Panc1 (cell line): ENCODE measurements at regions not wholly inside any gene's neighbourhood (a gene's known extent, or its start where the extent isn't known, plus 50 kb on each side); places are given as distances from the start of the nearest gene placed in this dataset.

ENCODE experiments used
- ATAC-seq: fragments of 200-7000 bp; cut with Tn5 transposase; 2 replicates; pipeline ENCODE4 v1.9.1; 2020; ENCODE audit warnings: mild to moderate bottlenecking, moderate library complexity
- BruUV-seq: library from RNA; stranded (reverse); fragments of 400-500 nt; replicated peaks from 2 replicates; lab custom pipeline; 2021; lab: Mats Ljungman, UMichigan
- CTCF ChIA-PET: fragments of 300-600 bp; sonication (Branson Sonifier 250); formaldehyde crosslinking; loops from one replicate; lab custom pipeline; 2022; ENCODE audit warnings: antibody characterized with exemption; lab: Charles Lee
- POLR2A ChIA-PET: fragments of 300-600 bp; sonication (Branson Sonifier 250); formaldehyde crosslinking; loops from one replicate; lab custom pipeline; 2022; ENCODE audit warnings: antibody characterized with exemption; lab: Charles Lee
- DNase-seq: peaks from one replicate; pipeline ENCODE4 v3.0.0-alpha.2; 2010; ENCODE audit warnings: low read depth, low spot score
- H3K27ac ChIP-seq: 2 replicates; pipeline ENCODE4 v1.5.1; 2011; ENCODE audit warnings: mild to moderate bottlenecking, low read length, inconsistent platforms
- H3K27me3 ChIP-seq: fragments of 200-500 bp; sonication (Bioruptor generic); 2 replicates; pipeline ENCODE4 v1.6.0; 2014; ENCODE audit warnings: low read length, inconsistent platforms; ENCODE audit not compliant: control insufficient read depth, insufficient read depth
- H3K36me3 ChIP-seq: fragments of 200-500 bp; sonication (Bioruptor generic); 2 replicates; pipeline ENCODE4 v1.5.1; 2014; ENCODE audit warnings: inconsistent platforms, mild to moderate bottlenecking, low read length, moderate library complexity; ENCODE audit not compliant: control insufficient read depth, insufficient read depth
- H3K4me1 ChIP-seq: 2 replicates; pipeline ENCODE4 v1.5.1; 2011; ENCODE audit warnings: inconsistent platforms, mild to moderate bottlenecking, low read length, moderate library complexity; ENCODE audit not compliant: control insufficient read depth, insufficient read depth
- H3K4me3 ChIP-seq, 2 experiments: 2 replicates each; pipeline ENCODE4 v1.5.1; 2011 to 2012; ENCODE audit warnings: low read depth in 2 of 2, low read length in 2 of 2, mild to moderate bottlenecking in 2 of 2, inconsistent platforms in 1 of 2, moderate library complexity in 1 of 2
- H3K9me3 ChIP-seq: fragments of 200-500 bp; sonication (Bioruptor generic); 2 replicates; pipeline ENCODE4 v1.5.1; 2014; ENCODE audit warnings: low read depth, mild to moderate bottlenecking, inconsistent platforms, low read length, moderate library complexity; ENCODE audit not compliant: control insufficient read depth, insufficient read depth
- POLR2AphosphoS5 ChIP-seq: IDR thresholded peaks from 2 replicates; pipeline ENCODE4 v1.6.1; 2012; ENCODE audit warnings: mild to moderate bottlenecking, low read depth, low read length, moderate library complexity
- SIN3A ChIP-seq: IDR thresholded peaks from 2 replicates; pipeline ENCODE4 v1.6.1; 2012; ENCODE audit warnings: low read depth, mild to moderate bottlenecking, low read length, moderate library complexity, borderline replicate concordance; ENCODE audit not compliant: insufficient read depth
- TCF7L2 ChIP-seq: IDR thresholded peaks from 2 replicates; pipeline ENCODE4 v1.6.1; 2011; ENCODE audit warnings: mild to moderate bottlenecking, low read depth, low read length, inconsistent platforms
- in situ Hi-C: cut with HindIII; loops from 2 replicates; pipeline ENCODE4 v1.10.0; 2016; ENCODE audit warnings: low sequenced_read_pairs, low pct_unique_long_range_greater_than_20kb
- intact Hi-C: fragments of 100-400 bp; cut with micrococcal nuclease; formaldehyde crosslinking; loops from one replicate; pipeline ENCODE4 v1.10.0; 2022; ENCODE audit not compliant: unreplicated experiment
- TF ChIP-seq, protein P1 (sequence below), 2 experiments: IDR thresholded peaks; 2 replicates each; pipeline ENCODE4 v1.6.1; 2011 to 2012; ENCODE audit warnings: low read depth in 2 of 2, control low read depth in 1 of 2, low read length in 1 of 2, mild to moderate bottlenecking in 1 of 2, moderate library complexity in 1 of 2; ENCODE audit not compliant: insufficient read depth in 1 of 2
- TF ChIP-seq, protein P2 (sequence below): fragments of 450-650 bp; IDR thresholded peaks from 2 replicates; pipeline ENCODE4 v1.5.1; 2017; ENCODE audit warnings: mild to moderate bottlenecking

DNA sequence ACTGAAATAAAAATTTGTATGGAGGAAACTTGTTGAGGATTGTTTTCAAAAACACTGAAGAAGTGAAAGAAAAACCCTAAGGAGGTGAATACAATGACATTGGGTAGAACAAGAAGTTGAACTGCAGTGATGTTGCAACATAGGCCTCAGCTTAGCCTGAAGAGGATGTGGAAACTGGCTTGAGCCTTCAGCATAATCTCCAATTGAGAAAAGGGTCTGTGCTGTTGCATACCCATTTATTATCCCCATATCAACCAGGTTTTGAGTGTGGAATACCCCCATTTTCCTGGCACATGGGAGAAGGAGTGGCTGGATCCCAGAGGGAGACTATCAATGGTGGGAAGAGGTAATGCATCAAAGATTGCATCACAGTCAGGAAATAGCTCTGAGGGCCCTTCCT, 695.0 kb upstream of the HS3ST1 start:
- DNase-seq (no peak), ATAC-seq (no peak)
- POLR2A ChIA-PET, result no interaction called here
- no peaks in the 10 kb centered on the region for H3K27me3 ChIP-seq
- H3K4me3 ChIP-seq, result no peak overlapping the region
- BruUV-seq, result no TSS peak
- no peaks in the 10 kb centered on the region for H3K36me3 ChIP-seq
- CTCF ChIA-PET, result no interaction called here
- H3K27ac ChIP-seq, result no peak overlapping the region
- in situ Hi-C loops (no loop called here), intact Hi-C loops (no loop called here)
- TF ChIP-seq, protein P1, sequence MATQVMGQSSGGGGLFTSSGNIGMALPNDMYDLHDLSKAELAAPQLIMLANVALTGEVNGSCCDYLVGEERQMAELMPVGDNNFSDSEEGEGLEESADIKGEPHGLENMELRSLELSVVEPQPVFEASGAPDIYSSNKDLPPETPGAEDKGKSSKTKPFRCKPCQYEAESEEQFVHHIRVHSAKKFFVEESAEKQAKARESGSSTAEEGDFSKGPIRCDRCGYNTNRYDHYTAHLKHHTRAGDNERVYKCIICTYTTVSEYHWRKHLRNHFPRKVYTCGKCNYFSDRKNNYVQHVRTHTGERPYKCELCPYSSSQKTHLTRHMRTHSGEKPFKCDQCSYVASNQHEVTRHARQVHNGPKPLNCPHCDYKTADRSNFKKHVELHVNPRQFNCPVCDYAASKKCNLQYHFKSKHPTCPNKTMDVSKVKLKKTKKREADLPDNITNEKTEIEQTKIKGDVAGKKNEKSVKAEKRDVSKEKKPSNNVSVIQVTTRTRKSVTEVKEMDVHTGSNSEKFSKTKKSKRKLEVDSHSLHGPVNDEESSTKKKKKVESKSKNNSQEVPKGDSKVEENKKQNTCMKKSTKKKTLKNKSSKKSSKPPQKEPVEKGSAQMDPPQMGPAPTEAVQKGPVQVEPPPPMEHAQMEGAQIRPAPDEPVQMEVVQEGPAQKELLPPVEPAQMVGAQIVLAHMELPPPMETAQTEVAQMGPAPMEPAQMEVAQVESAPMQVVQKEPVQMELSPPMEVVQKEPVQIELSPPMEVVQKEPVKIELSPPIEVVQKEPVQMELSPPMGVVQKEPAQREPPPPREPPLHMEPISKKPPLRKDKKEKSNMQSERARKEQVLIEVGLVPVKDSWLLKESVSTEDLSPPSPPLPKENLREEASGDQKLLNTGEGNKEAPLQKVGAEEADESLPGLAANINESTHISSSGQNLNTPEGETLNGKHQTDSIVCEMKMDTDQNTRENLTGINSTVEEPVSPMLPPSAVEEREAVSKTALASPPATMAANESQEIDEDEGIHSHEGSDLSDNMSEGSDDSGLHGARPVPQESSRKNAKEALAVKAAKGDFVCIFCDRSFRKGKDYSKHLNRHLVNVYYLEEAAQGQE (IDR thresholded peaks at IDR 0.05; ENCODE audit: insufficient read depth in 1 of 2, low read depth in 2 of 2, low read length in 1 of 2), result no peak
- TF ChIP-seq TCF7L2, result no peak
- TF ChIP-seq, protein P2, sequence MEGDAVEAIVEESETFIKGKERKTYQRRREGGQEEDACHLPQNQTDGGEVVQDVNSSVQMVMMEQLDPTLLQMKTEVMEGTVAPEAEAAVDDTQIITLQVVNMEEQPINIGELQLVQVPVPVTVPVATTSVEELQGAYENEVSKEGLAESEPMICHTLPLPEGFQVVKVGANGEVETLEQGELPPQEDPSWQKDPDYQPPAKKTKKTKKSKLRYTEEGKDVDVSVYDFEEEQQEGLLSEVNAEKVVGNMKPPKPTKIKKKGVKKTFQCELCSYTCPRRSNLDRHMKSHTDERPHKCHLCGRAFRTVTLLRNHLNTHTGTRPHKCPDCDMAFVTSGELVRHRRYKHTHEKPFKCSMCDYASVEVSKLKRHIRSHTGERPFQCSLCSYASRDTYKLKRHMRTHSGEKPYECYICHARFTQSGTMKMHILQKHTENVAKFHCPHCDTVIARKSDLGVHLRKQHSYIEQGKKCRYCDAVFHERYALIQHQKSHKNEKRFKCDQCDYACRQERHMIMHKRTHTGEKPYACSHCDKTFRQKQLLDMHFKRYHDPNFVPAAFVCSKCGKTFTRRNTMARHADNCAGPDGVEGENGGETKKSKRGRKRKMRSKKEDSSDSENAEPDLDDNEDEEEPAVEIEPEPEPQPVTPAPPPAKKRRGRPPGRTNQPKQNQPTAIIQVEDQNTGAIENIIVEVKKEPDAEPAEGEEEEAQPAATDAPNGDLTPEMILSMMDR, result no peak
- no peak for TF ChIP-seq SIN3A
- TF ChIP-seq POLR2AphosphoS5, result no peak
- no peaks in the 10 kb centered on the region for H3K4me1 ChIP-seq
- H3K9me3 ChIP-seq, result no peaks in the 10 kb centered on the region

DNA sequence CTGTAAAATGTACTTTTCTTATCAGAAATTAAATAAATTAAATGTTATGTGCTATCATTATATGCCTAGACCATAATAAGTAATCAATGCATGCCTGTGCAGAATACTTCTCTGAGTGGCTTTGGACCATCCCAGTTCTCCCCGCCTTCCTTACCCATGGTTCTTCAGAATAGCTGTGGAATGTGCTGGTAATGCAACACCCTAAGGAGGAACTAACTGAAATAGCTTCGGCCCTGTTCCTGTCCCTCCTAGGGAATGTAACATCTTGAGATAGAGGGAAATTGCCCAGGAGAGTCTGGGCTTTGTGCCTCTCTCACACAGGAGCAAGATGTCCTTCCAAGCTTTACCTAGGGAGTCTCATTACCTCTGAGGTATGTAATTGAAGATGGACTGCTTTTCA, 693.6 kb upstream of the HS3ST1 start:
- no peak for DNase-seq
- intact Hi-C loops (no loop called here), in situ Hi-C loops (no loop called here)
- H3K4me1 ChIP-seq, result no peaks in the 10 kb centered on the region
- no peak overlapping the region for H3K4me3 ChIP-seq
- no peaks in the 10 kb centered on the region for H3K27me3 ChIP-seq
- BruUV-seq, result no TSS peak
- TF ChIP-seq POLR2AphosphoS5, result no peak
- no peak for TF ChIP-seq TCF7L2
- TF ChIP-seq, protein P1 (IDR thresholded peaks at IDR 0.05; ENCODE audit: insufficient read depth in 1 of 2, low read depth in 2 of 2, low read length in 1 of 2), result no peak
- no peak for TF ChIP-seq SIN3A
- TF ChIP-seq, protein P2, result no peak
- no peak overlapping the region for H3K27ac ChIP-seq
- ChIA-PET CTCF (interaction anchor here (0.6 kb wide), 1 partner anchor 177 kb away, joined by 3 read pairs; no protein-coding TSS in a partner anchor), POLR2A (no interaction called here)
- H3K36me3 ChIP-seq, result no peaks in the 10 kb centered on the region
- H3K9me3 ChIP-seq, result no peaks in the 10 kb centered on the region
- ATAC-seq, result no peak
